CD4-positive, alpha-beta T cell (primary cell): ENCODE measurements at regions not wholly inside any gene's neighbourhood (a gene's known extent, or its start where the extent isn't known, plus 50 kb on each side); places are given as distances from the start of the nearest gene placed in this dataset.

Experiments
- ATAC-seq: fragments of 200-7000 bp; cut with Tn5 transposase; one replicate; pipeline ENCODE4 v1.10.0; 2022; ENCODE audit warnings: mild to moderate bottlenecking; ENCODE audit not compliant: poor library complexity
- CTCF ChIA-PET: fragments of 350-600 bp; sonication (Branson Sonifier 250); formaldehyde crosslinking; loops from one replicate; lab custom pipeline; 2021; ENCODE audit warnings: antibody characterized with exemption, inconsistent platforms; lab: Charles Lee
- POLR2A ChIA-PET: fragments of 350-600 bp; sonication (Branson Sonifier 250); formaldehyde crosslinking; loops from one replicate; lab custom pipeline; 2021; ENCODE audit warnings: antibody characterized with exemption, inconsistent platforms; lab: Charles Lee
- DNase-seq, 14 experiments: peaks; one replicate each; pipeline ENCODE4 v3.0.0-alpha.2; 2013 to 2020; ENCODE audit warnings: mixed read lengths in 2 of 14
- H3K27ac ChIP-seq, 2 donors: one replicate each; pipeline versions ENCODE4 v1.5.1 to v1.7.0; 2013; ENCODE audit warnings: low read length in 2 of 2, low read depth in 1 of 2, mild to moderate bottlenecking in 1 of 2
- H3K27me3 ChIP-seq, 2 experiments: 1 replicate in 1 of 2; 2 replicates in 1 of 2; pipeline versions ENCODE4 v1.6.1 to v1.7.0; 2013; ENCODE audit warnings: low read length in 2 of 2, control low read depth in 1 of 2, mild to moderate bottlenecking in 1 of 2, moderate library complexity in 1 of 2; ENCODE audit not compliant: insufficient read depth in 2 of 2, control insufficient read depth in 1 of 2
- H3K36me3 ChIP-seq: one replicate; pipeline ENCODE4 v1.6.1; 2013; ENCODE audit warnings: low read length, control low read depth; ENCODE audit not compliant: insufficient read depth
- H3K4me1 ChIP-seq: one replicate; pipeline ENCODE4 v1.6.1; 2013; ENCODE audit warnings: low read length, control low read depth; ENCODE audit not compliant: insufficient read depth
- H3K4me3 ChIP-seq: one replicate; pipeline ENCODE4 v1.5.1; 2013; ENCODE audit warnings: mild to moderate bottlenecking, low read length, moderate library complexity
- H3K9me3 ChIP-seq, 2 experiments: 1 replicate in 1 of 2; 2 replicates in 1 of 2; pipeline versions ENCODE4 v1.6.1 to v1.7.0; 2013; ENCODE audit warnings: low read length in 2 of 2, mild to moderate bottlenecking in 2 of 2, control low read depth in 1 of 2, moderate library complexity in 1 of 2; ENCODE audit not compliant: control insufficient read depth in 1 of 2, insufficient read depth in 1 of 2
- H3K27ac Mint-ChIP-seq: one replicate; pipeline ENCODE4 v1.8.0; 2020; ENCODE audit warnings: mixed read lengths
- H3K27me3 Mint-ChIP-seq: one replicate; pipeline ENCODE4 v1.8.0; 2021; ENCODE audit warnings: mixed read lengths
- H3K36me3 Mint-ChIP-seq: one replicate; pipeline ENCODE4 v1.8.0; 2021; ENCODE audit warnings: low read depth, mixed read lengths
- H3K4me1 Mint-ChIP-seq: one replicate; pipeline ENCODE4 v1.8.0; 2021; ENCODE audit warnings: low read depth, mixed read lengths
- H3K4me3 Mint-ChIP-seq: one replicate; pipeline ENCODE4 v1.8.0; 2020; ENCODE audit warnings: mild to moderate bottlenecking, mixed read lengths
- H3K9me3 Mint-ChIP-seq: one replicate; pipeline ENCODE4 v1.8.0; 2020; ENCODE audit warnings: mixed read lengths
- CTCF ChIP-seq: fragments of 200-600 bp; IDR thresholded peaks from one replicate; pipeline ENCODE4 v1.8.0; 2022; ENCODE audit warnings: antibody characterized with exemption, mild to moderate bottlenecking
- intact Hi-C, 2 experiments: fragments of 100-400 bp; cut with DNase I in 1 of 2; cut with micrococcal nuclease in 1 of 2; formaldehyde crosslinking; loops; one replicate each; pipeline versions ENCODE4 v1.15.1 to v1.9.0; 2023 to 2025; cut with DNase I, micrococcal nuclease

GRCh38 chr12:126519833-126520232 is 1454.6 kb downstream of the AACS start:
- H3K36me3 ChIP-seq: no peaks in the 10 kb centered on the region
- H3K4me3 Mint-ChIP-seq: no peak overlapping the region
- H3K27me3 ChIP-seq: no peaks in the 10 kb centered on the region
- no peaks in the 10 kb centered on the region for H3K27me3 Mint-ChIP-seq
- intact Hi-C loops: no loop called here
- H3K9me3 ChIP-seq: no peaks in the 10 kb centered on the region
- H3K27ac Mint-ChIP-seq: no peak overlapping the region
- no peaks in the 10 kb centered on the region for H3K36me3 Mint-ChIP-seq
- no peak for DNase-seq
- peaks cover 3% of the 10 kb centered on the region for H3K9me3 Mint-ChIP-seq
- ChIA-PET POLR2A (no interaction called here), CTCF (interaction anchor here (0.7 to 1.6 kb wide), 3 partner anchors 12 to 229 kb away, joined by 3 read pairs; no protein-coding TSS in a partner anchor)
- H3K4me1 Mint-ChIP-seq: no peaks in the 10 kb centered on the region
- TF ChIP-seq CTCF: no peak
- ATAC-seq: no peak
- no peak overlapping the region for H3K4me3 ChIP-seq
- no peak overlapping the region for H3K27ac ChIP-seq
- H3K4me1 ChIP-seq: no peaks in the 10 kb centered on the region

GRCh38 chr12:126523891-126524290 is 1458.7 kb downstream of the AACS start:
- Histone ChIP-seq H3K27ac (no peak overlapping the region), H3K9me3 (no peaks in the 10 kb centered on the region), H3K36me3 (no peaks in the 10 kb centered on the region), H3K4me3 (no peak overlapping the region), H3K4me1 (no peaks in the 10 kb centered on the region), H3K27me3 (no peaks in the 10 kb centered on the region)
- no peaks in the 10 kb centered on the region for H3K27me3 Mint-ChIP-seq
- H3K27ac Mint-ChIP-seq: no peak overlapping the region
- ATAC-seq (no peak), DNase-seq (no peak)
- ChIA-PET POLR2A (no interaction called here), CTCF (no interaction called here)
- no peak for TF ChIP-seq CTCF
- H3K36me3 Mint-ChIP-seq: no peaks in the 10 kb centered on the region
- H3K4me3 Mint-ChIP-seq: no peak overlapping the region
- intact Hi-C loops: no loop called here
- no peaks in the 10 kb centered on the region for H3K4me1 Mint-ChIP-seq
- no peaks in the 10 kb centered on the region for H3K9me3 Mint-ChIP-seq

- H3K4me1 Mint-ChIP-seq: no peaks in the 10 kb centered on the region
- TF ChIP-seq CTCF: no peak
- H3K9me3 ChIP-seq: no peaks in the 10 kb centered on the region
- ChIA-PET CTCF (no interaction called here), POLR2A (no interaction called here)
- H3K4me3 Mint-ChIP-seq: no peak overlapping the region
- peaks cover 4% of the 10 kb centered on the region for H3K9me3 Mint-ChIP-seq
- intact Hi-C loops: no loop called here
- H3K27me3 ChIP-seq: no peaks in the 10 kb centered on the region
- DNase-seq: no peak
- H3K27ac ChIP-seq: no peak overlapping the region
- no peak overlapping the region for H3K4me3 ChIP-seq
- H3K27me3 Mint-ChIP-seq: no peaks in the 10 kb centered on the region
- H3K4me1 ChIP-seq: no peaks in the 10 kb centered on the region
- ATAC-seq: no peak
- no peaks in the 10 kb centered on the region for H3K36me3 ChIP-seq
- no peaks in the 10 kb centered on the region for H3K36me3 Mint-ChIP-seq
- H3K27ac Mint-ChIP-seq: no peak overlapping the region
These were observed 1469.3 kb downstream of the AACS start for GRCh38 chr12:126534495-126534894.
